Lower leg skin (tissue), 4 donors: ENCODE measurements at regions not wholly inside any gene's neighbourhood (a gene's known extent, or its start where the extent isn't known, plus 50 kb on each side); places are given as distances from the start of the nearest gene placed in this dataset.
"Not testable (repeated sequence)": the region's sequence is repeated elsewhere in the genome, so short reads cannot be mapped to it uniquely, and the experiment has no call there.

Source experiments
- DNase-seq, 2 donors: peaks; one replicate each; pipeline ENCODE4 v3.0.0-alpha.2; 2019; ENCODE audit warnings: low spot score in 2 of 2
- H3K4me3 ChIP-seq: fragments of 200-600 bp; sonication (generic); 2 replicates; pipeline ENCODE4 v1.5.1; 2017; ENCODE audit warnings: mild to moderate bottlenecking, low read depth; ENCODE audit not compliant: poor library complexity, severe bottlenecking
- POLR2A ChIP-seq, 2 donors: fragments of 450-650 bp; IDR thresholded peaks; one replicate each; pipeline ENCODE4 v1.6.1; 2016 to 2017; ENCODE audit warnings: antibody characterized with exemption in 2 of 2, mild to moderate bottlenecking in 1 of 2, moderate library complexity in 1 of 2
- WGBS, 2 donors: methylation state at CpG; one replicate each; pipeline ENCODE4 v1.1.5; 2018; 5-methylcytosine and 5-hydroxymethylcytosine counted together
- intact Hi-C: fragments of 100-400 bp; cut with DNase I; formaldehyde crosslinking; loops from one replicate; pipeline ENCODE4 v1.15.0; 2023; ENCODE audit warnings: low total_unique reads
- TF ChIP-seq, protein P1 (sequence below), 3 donors: fragments of 450-650 bp; IDR thresholded peaks; one replicate each; pipeline ENCODE4 v1.5.1; 2016; ENCODE audit warnings: antibody characterized with exemption in 3 of 3, mild to moderate bottlenecking in 3 of 3, moderate library complexity in 2 of 3

DNA sequence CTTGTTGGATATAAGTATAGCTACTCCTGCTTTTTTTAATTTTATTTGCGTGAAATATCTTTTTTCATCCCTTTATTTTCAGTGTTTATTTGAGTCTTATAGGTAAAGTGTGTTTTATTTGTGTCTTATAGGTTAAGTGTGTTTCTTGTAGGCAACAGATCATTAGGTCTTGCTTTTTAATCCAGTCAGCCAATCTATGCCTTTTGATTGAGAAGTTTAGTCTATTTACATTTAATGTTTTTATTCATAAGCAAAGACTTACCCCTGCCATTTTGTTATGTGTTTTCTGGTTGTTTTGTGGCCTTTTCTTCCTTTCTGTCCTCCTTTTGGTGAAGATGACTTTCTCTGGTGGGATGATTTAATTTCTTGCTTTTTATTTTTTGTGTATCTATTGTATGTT lies 232.0 kb downstream of the RAP2B start:
- TF ChIP-seq POLR2A (IDR thresholded peaks at IDR 0.05): no peak
- TF ChIP-seq, protein P1, sequence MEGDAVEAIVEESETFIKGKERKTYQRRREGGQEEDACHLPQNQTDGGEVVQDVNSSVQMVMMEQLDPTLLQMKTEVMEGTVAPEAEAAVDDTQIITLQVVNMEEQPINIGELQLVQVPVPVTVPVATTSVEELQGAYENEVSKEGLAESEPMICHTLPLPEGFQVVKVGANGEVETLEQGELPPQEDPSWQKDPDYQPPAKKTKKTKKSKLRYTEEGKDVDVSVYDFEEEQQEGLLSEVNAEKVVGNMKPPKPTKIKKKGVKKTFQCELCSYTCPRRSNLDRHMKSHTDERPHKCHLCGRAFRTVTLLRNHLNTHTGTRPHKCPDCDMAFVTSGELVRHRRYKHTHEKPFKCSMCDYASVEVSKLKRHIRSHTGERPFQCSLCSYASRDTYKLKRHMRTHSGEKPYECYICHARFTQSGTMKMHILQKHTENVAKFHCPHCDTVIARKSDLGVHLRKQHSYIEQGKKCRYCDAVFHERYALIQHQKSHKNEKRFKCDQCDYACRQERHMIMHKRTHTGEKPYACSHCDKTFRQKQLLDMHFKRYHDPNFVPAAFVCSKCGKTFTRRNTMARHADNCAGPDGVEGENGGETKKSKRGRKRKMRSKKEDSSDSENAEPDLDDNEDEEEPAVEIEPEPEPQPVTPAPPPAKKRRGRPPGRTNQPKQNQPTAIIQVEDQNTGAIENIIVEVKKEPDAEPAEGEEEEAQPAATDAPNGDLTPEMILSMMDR (IDR thresholded peaks at IDR 0.05): no peak
- WGBS, 2 donors: 100% methylated on average over 1 of the region's 1 CpG
- no peak overlapping the region for H3K4me3 ChIP-seq
- no peak for DNase-seq
- intact Hi-C loops: no loop called here

DNA sequence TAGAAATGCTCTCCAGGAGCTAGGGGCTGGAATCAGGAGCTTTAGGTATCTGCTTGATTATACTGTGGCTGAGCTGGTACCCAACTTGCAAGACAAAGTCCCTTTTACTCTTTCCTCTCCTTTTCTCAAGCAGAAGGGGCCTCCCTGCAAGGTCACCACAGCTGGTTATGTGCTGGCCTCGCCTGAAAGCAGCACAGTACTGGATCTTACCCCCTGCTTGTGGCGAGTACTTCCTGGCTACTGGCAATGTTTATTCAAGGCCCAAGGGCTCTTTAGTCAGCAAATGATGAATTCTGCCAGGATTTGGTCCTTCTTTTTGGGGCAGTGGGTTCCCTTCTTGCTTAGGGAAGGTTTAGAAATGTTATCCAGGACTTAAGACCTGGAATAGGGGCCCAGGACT lies 234.6 kb downstream of the RAP2B start:
- no peak for DNase-seq
- 89 to 92% methylated on average over 2 of the region's 2 CpGs for WGBS, 2 donors
- no peak overlapping the region for H3K4me3 ChIP-seq
- TF ChIP-seq, protein P1 (IDR thresholded peaks at IDR 0.05): no peak
- no peak for TF ChIP-seq POLR2A (IDR thresholded peaks at IDR 0.05)
- intact Hi-C loops: no loop called here

DNA sequence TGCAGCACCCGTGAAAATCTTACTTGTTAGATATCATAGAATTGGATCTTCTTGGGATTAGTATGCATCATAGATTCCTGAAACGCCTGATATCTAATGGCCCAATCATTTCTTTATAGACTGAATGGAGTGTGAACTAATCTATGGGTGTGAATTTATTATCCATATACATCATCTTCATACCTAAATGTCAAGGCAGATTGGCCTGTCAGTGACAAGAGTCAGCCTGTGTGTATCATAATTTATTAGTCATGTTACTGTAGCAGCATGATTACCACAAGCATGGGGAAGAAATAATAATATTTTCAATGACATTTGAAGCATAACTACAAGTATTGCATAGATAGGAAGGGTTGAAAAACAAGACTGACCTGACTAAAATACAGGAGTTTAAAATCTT lies 235.8 kb downstream of the RAP2B start:
- intact Hi-C loops: no loop called here
- no peak for DNase-seq
- no peak overlapping the region for H3K4me3 ChIP-seq
- TF ChIP-seq POLR2A (IDR thresholded peaks at IDR 0.05): no peak
- TF ChIP-seq, protein P1 (IDR thresholded peaks at IDR 0.05): no peak
- WGBS, 2 donors: 30 to 54% methylated on average over 2 of the region's 2 CpGs

DNA sequence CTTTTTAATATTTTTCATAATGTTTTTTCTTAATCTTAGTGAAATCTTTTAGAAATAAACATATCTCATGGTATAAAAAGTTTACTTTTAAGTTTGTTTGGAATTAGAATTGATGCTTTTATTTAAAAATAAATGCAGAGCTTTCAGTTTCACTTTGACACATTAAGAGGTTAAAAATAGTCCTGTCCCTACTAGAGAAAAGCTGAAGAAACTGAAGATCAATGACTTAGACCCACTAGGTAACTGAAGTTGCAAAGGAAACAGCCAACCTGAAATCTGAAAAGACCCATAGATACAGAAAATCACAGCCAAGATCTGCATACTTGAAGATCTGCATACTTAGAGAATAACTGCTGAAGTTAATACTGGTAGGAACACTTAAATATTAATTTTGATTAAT lies 237.6 kb downstream of the RAP2B start:
- TF ChIP-seq, protein P1 (IDR thresholded peaks at IDR 0.05): no peak
- TF ChIP-seq POLR2A (IDR thresholded peaks at IDR 0.05): no peak
- no peak for DNase-seq
- no peak overlapping the region for H3K4me3 ChIP-seq
- intact Hi-C loops: no loop called here

DNA sequence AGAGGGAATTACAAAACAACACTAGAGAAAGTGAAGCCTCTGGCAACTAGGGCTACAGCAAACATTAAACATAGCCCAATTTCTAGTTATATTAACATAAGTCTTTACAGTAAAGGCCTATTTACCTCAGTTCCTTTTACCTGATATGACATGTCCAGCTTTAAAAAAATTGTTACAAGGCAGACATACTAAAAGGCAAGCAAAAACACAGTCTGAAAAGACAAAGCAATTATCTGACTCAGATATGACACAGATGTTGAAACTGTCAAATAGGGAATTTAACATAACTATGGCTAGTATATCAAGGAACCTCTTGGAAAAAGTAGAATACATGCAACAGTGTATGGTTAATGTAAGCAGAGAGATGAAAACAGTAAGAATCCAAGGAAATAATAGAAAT lies 238.6 kb downstream of the RAP2B start:
- H3K4me3 ChIP-seq: no peak overlapping the region
- no peak for DNase-seq
- intact Hi-C loops: no loop called here
- TF ChIP-seq, protein P1 (IDR thresholded peaks at IDR 0.05): no peak
- no peak for TF ChIP-seq POLR2A (IDR thresholded peaks at IDR 0.05)

DNA sequence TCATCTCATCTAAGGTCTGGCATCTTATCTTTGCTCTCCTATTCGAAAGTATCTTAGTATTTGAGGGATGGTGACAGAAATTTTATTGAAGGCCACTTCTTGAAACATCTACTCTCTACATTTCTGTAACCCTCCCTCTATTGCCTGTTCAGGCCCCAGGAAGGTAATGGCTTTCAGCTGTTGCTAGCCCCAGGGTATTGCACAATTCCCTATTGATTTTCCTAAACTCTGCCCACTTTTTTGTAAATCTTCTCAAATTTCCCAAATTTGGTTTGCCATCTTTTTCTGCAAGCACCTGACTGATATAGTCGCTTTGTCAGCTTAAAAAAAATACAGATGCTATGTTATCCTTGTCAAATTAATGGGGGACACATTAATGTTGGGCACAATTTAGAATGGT lies 242.1 kb downstream of the RAP2B start:
- intact Hi-C loops: no loop called here
- no peak overlapping the region for H3K4me3 ChIP-seq
- DNase-seq: no peak
- no peak for TF ChIP-seq POLR2A (IDR thresholded peaks at IDR 0.05)
- TF ChIP-seq, protein P1 (IDR thresholded peaks at IDR 0.05): no peak
- WGBS, 2 donors: 40 to 47% methylated on average over 2 of the region's 2 CpGs

DNA sequence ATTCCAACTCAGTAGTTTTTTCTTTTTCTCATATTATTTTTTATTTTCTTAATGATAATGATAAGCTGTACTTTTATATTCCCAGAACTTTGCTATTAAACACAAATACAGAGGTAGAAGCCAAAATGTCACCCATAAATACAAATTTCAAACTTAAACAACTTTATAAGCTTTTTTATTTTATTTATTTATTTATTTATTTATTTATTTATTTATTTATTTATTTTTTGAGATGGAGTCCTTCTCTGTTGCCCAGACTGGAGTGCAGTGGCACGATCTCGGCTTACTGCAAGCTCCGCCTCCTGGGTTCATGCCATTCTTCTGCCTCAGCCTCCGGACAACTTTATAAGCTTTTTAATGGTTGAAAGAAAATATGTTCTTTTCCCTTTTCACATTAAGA lies 243.3 kb downstream of the RAP2B start:
- DNase-seq, intact Hi-C loops, H3K4me3 ChIP-seq: not testable (repeated sequence)
- WGBS, 2 donors: 77 to 83% methylated on average over 4 of the region's 4 CpGs
